DMS53 treated with DMSO at 0.1 percent for 48 hours (cell line): ENCODE measurements at regions not wholly inside any gene's neighbourhood (a gene's known extent, or its start where the extent isn't known, plus 50 kb on each side); places are given as distances from the start of the nearest gene placed in this dataset.
"Not testable (repeated sequence)": the region's sequence is repeated elsewhere in the genome, so short reads cannot be mapped to it uniquely, and the experiment has no call there.

Experiments used
- DNase-seq: peaks from one replicate; lab custom pipeline; 2025; ENCODE audit not compliant: unreplicated experiment; lab: John Stamatoyannopoulos, UW

- DNase-seq, result no peak
Measured at GRCh38 chr17:54678158-54678557, 222.5 kb upstream of the TOM1L1 start.

GRCh38 chr17:54680410-54680809 is 220.2 kb upstream of the TOM1L1 start:
- no peak for DNase-seq

GRCh38 chr17:54694287-54694887 is 206.3 kb upstream of the TOM1L1 start:
- no peak for DNase-seq

- not testable (repeated sequence) for DNase-seq
Measured at GRCh38 chr17:54712798-54713197, 187.9 kb upstream of the TOM1L1 start.

- DNase-seq, result no peak
Measured at GRCh38 chr17:54718286-54718685, 182.4 kb upstream of the TOM1L1 start.

GRCh38 chr17:54727624-54728023 is 173.0 kb upstream of the TOM1L1 start:
- DNase-seq, result no peak

GRCh38 chr17:54736573-54736972 is 164.1 kb upstream of the TOM1L1 start:
- DNase-seq, result no peak

- DNase-seq, result no peak
Measured at GRCh38 chr17:54738496-54738895, 162.2 kb upstream of the TOM1L1 start.

- DNase-seq, result no peak
Measured at GRCh38 chr17:54744750-54745149, 155.9 kb upstream of the TOM1L1 start.

GRCh38 chr17:54745239-54745638 is 155.4 kb upstream of the TOM1L1 start:
- no peak for DNase-seq

- no peak for DNase-seq
Measured at GRCh38 chr17:54745862-54746261, 154.8 kb upstream of the TOM1L1 start.

GRCh38 chr17:54749157-54749556 is 151.5 kb upstream of the TOM1L1 start:
- peak; percentile 8 for DNase-seq

GRCh38 chr17:54754560-54754959 is 146.1 kb upstream of the TOM1L1 start:
- no peak for DNase-seq

GRCh38 chr17:54760836-54761235 is 139.8 kb upstream of the TOM1L1 start:
- no peak for DNase-seq

GRCh38 chr17:54770836-54771235 is 129.8 kb upstream of the TOM1L1 start:
- DNase-seq, result no peak

GRCh38 chr17:54771409-54771915 is 129.2 kb upstream of the TOM1L1 start:
- DNase-seq, result no peak

- no peak for DNase-seq
Measured at GRCh38 chr17:54780238-54780637, 120.4 kb upstream of the TOM1L1 start.

- no peak for DNase-seq
Measured at GRCh38 chr17:54781389-54781788, 119.3 kb upstream of the TOM1L1 start.

- no peak for DNase-seq
Measured at GRCh38 chr17:54784305-54784704, 116.3 kb upstream of the TOM1L1 start.

GRCh38 chr17:54785643-54786268 is 114.9 kb upstream of the TOM1L1 start:
- DNase-seq, result no peak

GRCh38 chr17:54789101-54789880 is 111.4 kb upstream of the TOM1L1 start:
- DNase-seq, result no peak

GRCh38 chr17:54793271-54793670 is 107.4 kb upstream of the TOM1L1 start:
- DNase-seq, result no peak
